Endothelial cell (in vitro differentiated cells): ENCODE measurements at regions not wholly inside any gene's neighbourhood (a gene's known extent, or its start where the extent isn't known, plus 50 kb on each side); places are given as distances from the start of the nearest gene placed in this dataset.

ENCODE experiments used
- DNase-seq: peaks from one replicate; pipeline ENCODE4 v3.0.0; 2021; ENCODE audit warnings: low spot score
- H3K27ac Mint-ChIP-seq: one replicate; pipeline ENCODE4 v1.8.0; 2021; ENCODE audit warnings: mixed read lengths, inconsistent platforms; ENCODE audit not compliant: unreplicated experiment
- H3K27me3 Mint-ChIP-seq: one replicate; pipeline ENCODE4 v1.8.0; 2021; ENCODE audit warnings: mild to moderate bottlenecking, moderate library complexity, mixed read lengths, inconsistent platforms; ENCODE audit not compliant: unreplicated experiment
- H3K36me3 Mint-ChIP-seq: one replicate; pipeline ENCODE4 v1.8.0; 2021; ENCODE audit warnings: mild to moderate bottlenecking, low read depth, mixed read lengths, inconsistent platforms; ENCODE audit not compliant: unreplicated experiment
- H3K4me1 Mint-ChIP-seq: one replicate; pipeline ENCODE4 v1.8.0; 2021; ENCODE audit warnings: mild to moderate bottlenecking, mixed read lengths, inconsistent platforms; ENCODE audit not compliant: unreplicated experiment
- H3K4me3 Mint-ChIP-seq: one replicate; pipeline ENCODE4 v1.8.0; 2021; ENCODE audit warnings: mild to moderate bottlenecking, mixed read lengths, inconsistent platforms; ENCODE audit not compliant: unreplicated experiment
- H3K9me3 Mint-ChIP-seq: one replicate; pipeline ENCODE4 v1.8.0; 2021; ENCODE audit warnings: mixed read lengths, inconsistent platforms; ENCODE audit not compliant: unreplicated experiment
- CTCF ChIP-seq: fragments of 200-600 bp; sonication (generic); IDR thresholded peaks from one replicate; pipeline ENCODE4 v1.5.0; 2021; ENCODE audit warnings: antibody characterized with exemption; ENCODE audit not compliant: unreplicated experiment

- TF ChIP-seq CTCF, result no peak
- Mint-ChIP-seq H3K27me3 (peaks cover 3% of the 10 kb centered on the region), H3K27ac (no peak overlapping the region), H3K9me3 (peaks cover 5% of the 10 kb centered on the region), H3K4me3 (no peak overlapping the region), H3K4me1 (peaks cover 4% of the 10 kb centered on the region), H3K36me3 (no peaks in the 10 kb centered on the region)
- DNase-seq, result no peak
These were observed 499.9 kb downstream of the GRIN2A start for GRCh38 chr16:9682320-9682719.

- no peak overlapping the region for H3K27ac Mint-ChIP-seq
These were observed 498.6 kb downstream of the GRIN2A start for GRCh38 chr16:9683677-9684076.

GRCh38 chr16:9687737-9688319 is 494.4 kb downstream of the GRIN2A start:
- TF ChIP-seq CTCF, result no peak
- peaks cover 1% of the 10 kb centered on the region for H3K27me3 Mint-ChIP-seq
- no peaks in the 10 kb centered on the region for H3K4me1 Mint-ChIP-seq
- no peak overlapping the region for H3K27ac Mint-ChIP-seq
- no peak overlapping the region for H3K4me3 Mint-ChIP-seq
- no peaks in the 10 kb centered on the region for H3K36me3 Mint-ChIP-seq
- no peak for DNase-seq
- H3K9me3 Mint-ChIP-seq, result peaks cover 5% of the 10 kb centered on the region

More at GRCh38 chr16:9683677-9684076, 498.6 kb downstream of the GRIN2A start:
- Mint-ChIP-seq H3K36me3 (no peaks in the 10 kb centered on the region), H3K4me1 (peaks cover 4% of the 10 kb centered on the region), H3K9me3 (peaks cover 5% of the 10 kb centered on the region), H3K4me3 (no peak overlapping the region), H3K27me3 (peaks cover 3% of the 10 kb centered on the region)
- DNase-seq, result no peak
- TF ChIP-seq CTCF, result no peak

- TF ChIP-seq CTCF, result no peak
- Mint-ChIP-seq H3K4me3 (no peak overlapping the region), H3K36me3 (no peaks in the 10 kb centered on the region), H3K9me3 (no peaks in the 10 kb centered on the region), H3K4me1 (no peaks in the 10 kb centered on the region), H3K27ac (no peak overlapping the region), H3K27me3 (peaks cover 1% of the 10 kb centered on the region)
- DNase-seq, result no peak
These were observed 492.6 kb downstream of the GRIN2A start for GRCh38 chr16:9689597-9689996.

- H3K4me3 Mint-ChIP-seq, result no peak overlapping the region
- H3K9me3 Mint-ChIP-seq, result no peaks in the 10 kb centered on the region
- H3K36me3 Mint-ChIP-seq, result no peaks in the 10 kb centered on the region
- no peaks in the 10 kb centered on the region for H3K27me3 Mint-ChIP-seq
- H3K4me1 Mint-ChIP-seq, result no peaks in the 10 kb centered on the region
- no peak for TF ChIP-seq CTCF
- H3K27ac Mint-ChIP-seq, result no peak overlapping the region
- no peak for DNase-seq
These were observed 487.1 kb downstream of the GRIN2A start for GRCh38 chr16:9695152-9695551.
